Endothelial cell of umbilical vein (primary cell): ENCODE measurements at regions not wholly inside any gene's neighbourhood (a gene's known extent, or its start where the extent isn't known, plus 50 kb on each side); places are given as distances from the start of the nearest gene placed in this dataset.

Source experiments
- BruUV-seq: library from RNA; stranded (reverse); fragments of 400-500 nt; replicated peaks from 2 replicates; lab custom pipeline; 2021; lab: Mats Ljungman, UMichigan
- CTCF ChIA-PET: fragments of 300-600, 350-600 bp; sonication (Branson Sonifier 250); formaldehyde crosslinking; loops from one replicate; lab custom pipeline; 2021; ENCODE audit warnings: antibody characterized with exemption, inconsistent platforms; lab: Charles Lee
- POLR2A ChIA-PET: fragments of 300-600, 350-600 bp; sonication (Branson Sonifier 250); formaldehyde crosslinking; loops from one replicate; lab custom pipeline; 2021; ENCODE audit warnings: antibody characterized with exemption, inconsistent platforms; lab: Charles Lee
- DNase-seq: peaks from one replicate; pipeline ENCODE4 v3.0.0-alpha.2; 2011; ENCODE audit warnings: low read depth, low spot score
- FAIRE-seq: peaks from 2 replicates; lab custom pipeline; 2011; peaks lifted over from hg19 to GRCh38; lab: Jason Lieb, UNC
- H2AFZ ChIP-seq: 2 replicates; pipeline ENCODE4 v1.6.0; 2012; ENCODE audit warnings: low read depth, low read length, control low read depth, inconsistent platforms
- H3K27ac ChIP-seq: 2 replicates; pipeline ENCODE4 v1.5.1; 2011; ENCODE audit warnings: low read depth, mild to moderate bottlenecking, control low read depth, low read length, moderate library complexity; ENCODE audit not compliant: insufficient read depth
- H3K27me3 ChIP-seq, 2 experiments: 2 replicates each; pipeline versions ENCODE4 v1.6.0 to v1.6.1; 2011; ENCODE audit warnings: low read length in 2 of 2, mixed read lengths in 1 of 2; ENCODE audit not compliant: control insufficient read depth in 2 of 2, insufficient read depth in 2 of 2
- H3K36me3 ChIP-seq, 2 experiments: 2 replicates in 1 of 2; 3 replicates in 1 of 2; pipeline ENCODE4 v1.5.1; 2011; ENCODE audit warnings: low read length in 2 of 2, mild to moderate bottlenecking in 1 of 2, moderate library complexity in 1 of 2; ENCODE audit not compliant: control insufficient read depth in 2 of 2, insufficient read depth in 2 of 2; ENCODE audit errors: extremely low read depth in 1 of 2
- H3K4me1 ChIP-seq: 3 replicates; pipeline ENCODE4 v1.5.1; 2011; ENCODE audit warnings: mild to moderate bottlenecking, low read length; ENCODE audit not compliant: control insufficient read depth, insufficient read depth; ENCODE audit errors: extremely low read depth
- H3K4me2 ChIP-seq: 2 replicates; pipeline ENCODE4 v1.6.1; 2011; ENCODE audit warnings: low read length, control low read depth, mixed read lengths; ENCODE audit not compliant: insufficient read depth
- H3K4me3 ChIP-seq, 3 experiments: fragments of 200-600 bp in 1 of 3; sonication (generic), shearing (Covaris generic) in 1 of 3; replicated peaks in 1 of 3; 2 replicates each; pipeline ENCODE4 v1.5.1; 2011 to 2016; ENCODE audit warnings: control low read depth in 3 of 3, low read length in 3 of 3, mild to moderate bottlenecking in 2 of 3, inconsistent platforms in 1 of 3, low read depth in 1 of 3, moderate library complexity in 1 of 3; ENCODE audit not compliant: insufficient read depth in 1 of 3
- H3K79me2 ChIP-seq: 2 replicates; pipeline ENCODE4 v1.6.0; 2012; ENCODE audit warnings: low read length, inconsistent platforms; ENCODE audit not compliant: control insufficient read depth, insufficient read depth
- H3K9ac ChIP-seq: replicated peaks from 2 replicates; pipeline ENCODE3; 2011; ENCODE audit warnings: low read length, control low read depth; ENCODE audit not compliant: insufficient read depth; ENCODE audit errors: extremely low read depth
- H3K9me1 ChIP-seq: replicated peaks from 3 replicates; pipeline ENCODE4 v1.6.0; 2011; ENCODE audit warnings: mild to moderate bottlenecking, low read length; ENCODE audit not compliant: control insufficient read depth, insufficient read depth; ENCODE audit errors: extremely low read depth
- H3K9me3 ChIP-seq: replicated peaks from 2 replicates; pipeline ENCODE4 v1.5.1; 2012; ENCODE audit warnings: low read length, inconsistent platforms; ENCODE audit not compliant: control insufficient read depth, insufficient read depth
- H4K20me1 ChIP-seq: replicated peaks from 2 replicates; pipeline ENCODE3; 2011; ENCODE audit warnings: mild to moderate bottlenecking, low read length; ENCODE audit not compliant: control insufficient read depth, insufficient read depth; ENCODE audit errors: extremely low read depth
- CTCF ChIP-seq, 2 donors: IDR thresholded peaks; 1 replicate in 1 of 2; 2 replicates in 1 of 2; pipeline ENCODE4 v1.5.1; 2011; ENCODE audit warnings: low read length in 2 of 2, mild to moderate bottlenecking in 2 of 2, moderate library complexity in 2 of 2, control low read depth in 1 of 2, inconsistent platforms in 1 of 2, low read depth in 1 of 2; ENCODE audit not compliant: insufficient read depth in 1 of 2; ENCODE audit errors: extremely low read depth in 1 of 2
- EZH2 ChIP-seq: IDR thresholded peaks from 2 replicates; pipeline ENCODE4 v1.6.1; 2012; ENCODE audit warnings: borderline replicate concordance, low read depth, mild to moderate bottlenecking, moderate library complexity, low read length, inconsistent platforms; ENCODE audit not compliant: severe bottlenecking
- FOS ChIP-seq: IDR thresholded peaks from 2 replicates; pipeline ENCODE4 v1.6.1; 2011; ENCODE audit warnings: mild to moderate bottlenecking, low read length, moderate library complexity, borderline replicate concordance; ENCODE audit not compliant: insufficient read depth
- MAX ChIP-seq: IDR thresholded peaks from 2 replicates; pipeline ENCODE4 v1.6.1; 2011; ENCODE audit not compliant: insufficient read depth, insufficient read length
- MYC ChIP-seq: IDR thresholded peaks from one replicate; pipeline ENCODE4 v1.6.1; 2011; ENCODE audit warnings: mild to moderate bottlenecking, low read depth, low read length
- POLR2AphosphoS5 ChIP-seq: IDR thresholded peaks from 2 replicates; pipeline ENCODE4 v1.6.1; 2012; ENCODE audit warnings: low read depth, mild to moderate bottlenecking, control low read depth, low read length, moderate library complexity; ENCODE audit not compliant: insufficient read depth
- dilution Hi-C: fragments of 300-500 bp; cut with MboI; formaldehyde crosslinking; loops from one replicate; pipeline ENCODE4 v1.15.0; 2019; ENCODE audit warnings: low sequenced_read_pairs; ENCODE audit not compliant: extremely low pct_ligation_motif_present
- intact Hi-C: fragments of 100-400 bp; cut with micrococcal nuclease; formaldehyde crosslinking; loops from one replicate; pipeline ENCODE4 v1.10.0; 2022

GRCh38 chr15:70260580-70260979, 162.9 kb upstream of the TLE3 start:
- no peaks in the 10 kb centered on the region for H3K36me3 ChIP-seq
- H3K27me3 ChIP-seq: peaks cover 0 to 3% of the 10 kb centered on the region in 2 experiments
- DNase-seq (no peak), FAIRE-seq (no peak)
- no peaks in the 10 kb centered on the region for H3K9me1 ChIP-seq
- H3K4me3 ChIP-seq: no peak overlapping the region
- no peak overlapping the region for H3K27ac ChIP-seq
- CTCF ChIA-PET: interaction anchor here (0.6 to 1.2 kb wide), 2 partner anchors 103 to 818 kb away, joined by 4 read pairs; no protein-coding TSS in a partner anchor
- H3K9ac ChIP-seq: no peak overlapping the region
- no peaks in the 10 kb centered on the region for H3K9me3 ChIP-seq
- POLR2A ChIA-PET: no interaction called here
- TF ChIP-seq EZH2 (no peak), POLR2AphosphoS5 (no peak), FOS (no peak), MAX (no peak), CTCF (IDR thresholded peaks at IDR 0.05; ENCODE audit: extremely low read depth in 1 of 2, insufficient read depth in 1 of 2, low read depth in 1 of 2, low read length in 2 of 2) (no peak), MYC (no peak)
- H3K4me2 ChIP-seq: no peak overlapping the region
- no peaks in the 10 kb centered on the region for H3K4me1 ChIP-seq
- H2AFZ ChIP-seq: no peak overlapping the region
- no TSS peak for BruUV-seq
- intact Hi-C loops: no loop called here
- dilution Hi-C loops: no loop called here
- H3K79me2 ChIP-seq: no peaks in the 10 kb centered on the region
- no peaks in the 10 kb centered on the region for H4K20me1 ChIP-seq
